OCI-LY1 (cell line): ENCODE measurements at regions not wholly inside any gene's neighbourhood (a gene's known extent, or its start where the extent isn't known, plus 50 kb on each side); places are given as distances from the start of the nearest gene placed in this dataset.

ENCODE experiments used
- EZH2 ChIP-seq: fragments of 200-600 bp; sonication (generic), shearing (Covaris generic); IDR thresholded peaks from 2 replicates; pipeline ENCODE4 v1.8.0; 2017; ENCODE audit warnings: borderline replicate concordance, mixed run types, mild to moderate bottlenecking, antibody characterized with exemption, low read length, moderate library complexity, mixed read lengths
- TF ChIP-seq, protein P1 (sequence below): fragments of 200-600 bp; sonication (generic), shearing (Covaris generic); IDR thresholded peaks from 2 replicates; pipeline ENCODE4 v1.5.1; 2017; ENCODE audit warnings: mild to moderate bottlenecking, antibody characterized with exemption, low read length, moderate library complexity, mixed read lengths

DNA sequence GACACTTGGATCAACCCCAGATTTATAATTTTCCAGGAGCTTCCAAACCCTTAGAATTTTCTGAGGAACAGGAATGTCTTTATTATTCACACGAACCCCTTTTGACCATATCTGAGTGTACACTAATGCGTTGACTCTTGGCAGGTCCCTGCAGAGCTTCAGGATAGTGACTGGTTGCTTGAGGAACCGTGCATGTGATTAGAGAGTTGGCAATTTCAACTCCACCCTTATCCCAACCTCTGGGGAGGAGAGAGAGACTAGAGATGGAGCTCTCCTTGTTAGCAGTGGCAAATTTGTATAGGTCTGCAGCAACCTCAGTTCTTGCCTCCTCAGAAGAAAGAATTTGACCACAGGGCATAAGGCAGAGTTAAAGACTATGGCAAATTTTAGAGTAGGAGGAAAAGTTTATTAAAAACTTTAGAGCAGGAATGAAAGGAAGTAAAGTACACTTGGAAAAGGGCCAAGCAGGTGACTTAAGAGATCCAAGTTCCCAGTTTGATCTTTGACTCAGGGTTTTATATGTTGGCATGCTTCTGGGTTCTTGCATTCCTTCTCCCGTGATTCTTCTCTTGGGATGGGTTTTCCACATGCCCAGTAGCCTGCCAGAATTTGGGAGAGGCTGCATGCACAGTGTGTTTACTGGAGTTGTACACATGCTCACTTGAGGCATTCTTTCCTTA lies 93.8 kb upstream of the ETV3 start:
- TF ChIP-seq, protein P1, sequence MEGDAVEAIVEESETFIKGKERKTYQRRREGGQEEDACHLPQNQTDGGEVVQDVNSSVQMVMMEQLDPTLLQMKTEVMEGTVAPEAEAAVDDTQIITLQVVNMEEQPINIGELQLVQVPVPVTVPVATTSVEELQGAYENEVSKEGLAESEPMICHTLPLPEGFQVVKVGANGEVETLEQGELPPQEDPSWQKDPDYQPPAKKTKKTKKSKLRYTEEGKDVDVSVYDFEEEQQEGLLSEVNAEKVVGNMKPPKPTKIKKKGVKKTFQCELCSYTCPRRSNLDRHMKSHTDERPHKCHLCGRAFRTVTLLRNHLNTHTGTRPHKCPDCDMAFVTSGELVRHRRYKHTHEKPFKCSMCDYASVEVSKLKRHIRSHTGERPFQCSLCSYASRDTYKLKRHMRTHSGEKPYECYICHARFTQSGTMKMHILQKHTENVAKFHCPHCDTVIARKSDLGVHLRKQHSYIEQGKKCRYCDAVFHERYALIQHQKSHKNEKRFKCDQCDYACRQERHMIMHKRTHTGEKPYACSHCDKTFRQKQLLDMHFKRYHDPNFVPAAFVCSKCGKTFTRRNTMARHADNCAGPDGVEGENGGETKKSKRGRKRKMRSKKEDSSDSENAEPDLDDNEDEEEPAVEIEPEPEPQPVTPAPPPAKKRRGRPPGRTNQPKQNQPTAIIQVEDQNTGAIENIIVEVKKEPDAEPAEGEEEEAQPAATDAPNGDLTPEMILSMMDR: no peak
- TF ChIP-seq EZH2: no peak
